Left lung (tissue), 4 donors: ENCODE measurements at regions not wholly inside any gene's neighbourhood (a gene's known extent, or its start where the extent isn't known, plus 50 kb on each side); places are given as distances from the start of the nearest gene placed in this dataset.

ENCODE experiments used
- ATAC-seq: fragments of 200-7000 bp; cut with Tn5 transposase; one replicate; pipeline ENCODE4 v1.9.1; 2020; ENCODE audit warnings: moderate library complexity
- DNase-seq, 4 donors: peaks; one replicate each; pipeline ENCODE4 v3.0.0-alpha.2; 2013 to 2020
- H3K27ac ChIP-seq, 2 donors: fragments of 200-600 bp; sonication (generic) in 1 of 2; one replicate each; pipeline versions ENCODE4 v1.5.0 to v1.8.0; 2020 to 2021
- H3K27me3 ChIP-seq, 2 donors: fragments of 200-600 bp; sonication (generic) in 1 of 2; one replicate each; pipeline versions ENCODE4 v1.5.0 to v1.8.0; 2020 to 2021
- H3K36me3 ChIP-seq, 2 donors: fragments of 200-600 bp; sonication (generic) in 1 of 2; one replicate each; pipeline versions ENCODE4 v1.5.0 to v1.8.0; 2020 to 2021
- H3K4me1 ChIP-seq, 2 donors: fragments of 200-600 bp; one replicate each; pipeline ENCODE4 v1.8.0; 2021
- H3K4me3 ChIP-seq, 2 donors: fragments of 200-600 bp; sonication (generic) in 1 of 2; one replicate each; pipeline versions ENCODE4 v1.5.0 to v1.8.0; 2020 to 2021; ENCODE audit warnings: mild to moderate bottlenecking in 1 of 2
- H3K9me3 ChIP-seq, 2 donors: fragments of 200-600 bp; sonication (generic) in 1 of 2; one replicate each; pipeline versions ENCODE4 v1.5.0 to v1.8.0; 2020 to 2021
- CTCF ChIP-seq, 2 donors: fragments of 200-600 bp; sonication (generic) in 1 of 2; IDR thresholded peaks; one replicate each; pipeline versions ENCODE4 v1.5.0 to v1.8.0; 2021; ENCODE audit warnings: antibody characterized with exemption in 2 of 2
- intact Hi-C, 2 donors: fragments of 100-400 bp; cut with DNase I; formaldehyde crosslinking; loops; one replicate each; pipeline versions ENCODE4 v1.11.2 to v1.14.2; 2022
- donor health status: DM: no; HTN: yes; CAD: no.
- donor health status: DM: no; HTN: no; CAD: no.

GRCh38 chr14:65228436-65228835 lies 126.1 kb upstream of the MAX start:
- Histone ChIP-seq H3K4me1 (peaks cover 6 to 38% of the 10 kb centered on the region in 2 donors), H3K4me3 (no peak overlapping the region), H3K27me3 (no peaks in the 10 kb centered on the region), H3K36me3 (no peaks in the 10 kb centered on the region), H3K27ac (no peak overlapping the region), H3K9me3 (no peaks in the 10 kb centered on the region)
- intact Hi-C loops, result loop anchor here in 1 of 2 donors (10.0 kb wide), 1 partner anchor 186 kb away; the partner anchor contains the start of gene FUT8
- no peak for DNase-seq
- ATAC-seq, result no peak
- TF ChIP-seq CTCF (IDR thresholded peaks at IDR 0.05), result no peak

GRCh38 chr14:65228956-65229747 lies 126.8 kb upstream of the MAX start:
- intact Hi-C loops, result loop anchor here in 1 of 2 donors (10.0 kb wide), 1 partner anchor 186 kb away; the partner anchor contains the start of gene FUT8

GRCh38 chr14:65229748-65230728 lies 127.7 kb upstream of the MAX start:
- no peak for TF ChIP-seq CTCF (IDR thresholded peaks at IDR 0.05)
- no peaks in the 10 kb centered on the region for H3K9me3 ChIP-seq
- peak; percentile 76 for ATAC-seq
- H3K27me3 ChIP-seq, result no peaks in the 10 kb centered on the region
- H3K4me1 ChIP-seq, result peaks cover 6 to 38% of the 10 kb centered on the region in 2 donors
- peak overlapping the region; percentile 85 to 86 for H3K27ac ChIP-seq
- H3K36me3 ChIP-seq, result no peaks in the 10 kb centered on the region
- H3K4me3 ChIP-seq, result peak overlapping the region; percentile 16 to 33
- intact Hi-C loops, result loop anchor here in 1 of 2 donors (10.0 kb wide), 1 partner anchor 185 kb away; the partner anchor contains the start of gene FUT8
- peak; percentile 49 to 86 (median 69) for DNase-seq

More at GRCh38 chr14:65228956-65229747, 126.8 kb upstream of the MAX start:
- no peaks in the 10 kb centered on the region for H3K9me3 ChIP-seq
- no peaks in the 10 kb centered on the region for H3K27me3 ChIP-seq
- DNase-seq (no peak), ATAC-seq (no peak)
- no peaks in the 10 kb centered on the region for H3K36me3 ChIP-seq
- H3K4me1 ChIP-seq, result peaks cover 6 to 38% of the 10 kb centered on the region in 2 donors
- H3K4me3 ChIP-seq, result peak overlapping the region; percentile 16 to 33
- no peak for TF ChIP-seq CTCF (IDR thresholded peaks at IDR 0.05)
- peak overlapping the region; percentile 85 to 86 for H3K27ac ChIP-seq

- H3K27ac ChIP-seq, result peak overlapping the region; percentile 85 to 86
- H3K27me3 ChIP-seq, result no peaks in the 10 kb centered on the region
- peak; percentile 4 for ATAC-seq
- DNase-seq, result no peak
- H3K9me3 ChIP-seq, result no peaks in the 10 kb centered on the region
- no peak for TF ChIP-seq CTCF (IDR thresholded peaks at IDR 0.05)
- intact Hi-C loops, result no loop called here
- H3K4me1 ChIP-seq, result peaks cover 6 to 36% of the 10 kb centered on the region in 2 donors
- H3K36me3 ChIP-seq, result no peaks in the 10 kb centered on the region
- no peak overlapping the region for H3K4me3 ChIP-seq
Observed at GRCh38 chr14:65231286-65231980, 129.1 kb upstream of the MAX start.
